ENCODE measurements at regions not wholly inside any gene's neighbourhood (a gene's known extent, or its start where the extent isn't known, plus 50 kb on each side); places are given as distances from the start of the nearest gene placed in this dataset.

- no peak overlapping the region for H2BK120ac ChIP-seq (ENCODE audit: low read depth, low read length)
- 71% methylated on average over 2 of the region's 2 CpGs for WGBS
- H3K27me3 ChIP-seq (ENCODE audit: control insufficient read depth in 1 of 2, insufficient read depth in 1 of 2, low read length in 2 of 2), result no peaks in the 10 kb centered on the region
- no peak overlapping the region for H2AK5ac ChIP-seq (ENCODE audit: low read length, severe bottlenecking)
- no peak overlapping the region for H4K91ac ChIP-seq (ENCODE audit: low read length)
- no peak overlapping the region for H3K27ac ChIP-seq (ENCODE audit: low read length, poor library complexity, severe bottlenecking)
- no peak overlapping the region for H3K4ac ChIP-seq (ENCODE audit: low read depth in 1 of 2, low read length in 2 of 2)
- H3K9ac ChIP-seq (ENCODE audit: low read length), result no peak overlapping the region
- no peak overlapping the region for H2BK5ac ChIP-seq (ENCODE audit: low read depth, low read length, poor library complexity, severe bottlenecking)
- no peaks in the 10 kb centered on the region for H3K36me3 ChIP-seq (ENCODE audit: control insufficient read depth in 1 of 2, insufficient read depth in 2 of 2, low read depth in 1 of 2, low read length in 2 of 2)
- no peak overlapping the region for H2BK15ac ChIP-seq (ENCODE audit: low read depth, poor library complexity, severe bottlenecking)
- H3K14ac ChIP-seq (ENCODE audit: low read length in 2 of 2), result no peak overlapping the region
- no peaks in the 10 kb centered on the region for H3K4me1 ChIP-seq (ENCODE audit: control insufficient read depth, insufficient read depth, low read depth, low read length)
- H3K9me3 ChIP-seq (ENCODE audit: control insufficient read depth, low read length), result peaks cover 3% of the 10 kb centered on the region
- H3K18ac ChIP-seq (ENCODE audit: low read depth in 1 of 2, low read length in 2 of 2), result no peak overlapping the region
- H3K79me1 ChIP-seq (replicated peaks; ENCODE audit: low read length, poor library complexity, severe bottlenecking), result no peaks in the 10 kb centered on the region
- no peak overlapping the region for H3K4me2 ChIP-seq (ENCODE audit: low read length, poor library complexity, severe bottlenecking)
- no peak overlapping the region for H3K4me3 ChIP-seq (ENCODE audit: insufficient read depth in 1 of 2, low read depth in 1 of 2, low read length in 2 of 2)
- peak; percentile 45 for DNase-seq
- no peak overlapping the region for H4K8ac ChIP-seq (ENCODE audit: low read length)
- no peak overlapping the region for H3K23ac ChIP-seq (ENCODE audit: low read length in 2 of 2)
- H2BK12ac ChIP-seq (ENCODE audit: low read length in 2 of 2), result no peak overlapping the region
- H2AFZ ChIP-seq (ENCODE audit: low read depth, low read length), result no peak overlapping the region
Measured at GRCh38 chr20:7673841-7674240, 266.4 kb downstream of the HAO1 start.

- Histone ChIP-seq H3K4me2 (ENCODE audit: low read length, poor library complexity, severe bottlenecking) (no peak overlapping the region), H2BK5ac (ENCODE audit: low read depth, low read length, poor library complexity, severe bottlenecking) (no peak overlapping the region), H4K91ac (ENCODE audit: low read length) (no peak overlapping the region), H2BK120ac (ENCODE audit: low read depth, low read length) (no peak overlapping the region), H3K18ac (ENCODE audit: low read depth in 1 of 2, low read length in 2 of 2) (no peak overlapping the region), H2AK5ac (ENCODE audit: low read length, severe bottlenecking) (no peak overlapping the region), H3K4ac (ENCODE audit: low read depth in 1 of 2, low read length in 2 of 2) (no peak overlapping the region), H3K14ac (ENCODE audit: low read length in 2 of 2) (no peak overlapping the region), H3K23ac (ENCODE audit: low read length in 2 of 2) (no peak overlapping the region), H4K8ac (ENCODE audit: low read length) (no peak overlapping the region), H3K9ac (ENCODE audit: low read length) (no peak overlapping the region), H3K36me3 (ENCODE audit: control insufficient read depth in 1 of 2, insufficient read depth in 2 of 2, low read depth in 1 of 2, low read length in 2 of 2) (no peaks in the 10 kb centered on the region), H2BK15ac (ENCODE audit: low read depth, poor library complexity, severe bottlenecking) (no peak overlapping the region), H3K4me1 (ENCODE audit: control insufficient read depth, insufficient read depth, low read depth, low read length) (no peaks in the 10 kb centered on the region), H3K27me3 (ENCODE audit: control insufficient read depth in 1 of 2, insufficient read depth in 1 of 2, low read length in 2 of 2) (no peaks in the 10 kb centered on the region), H2BK12ac (ENCODE audit: low read length in 2 of 2) (no peak overlapping the region), H3K4me3 (ENCODE audit: insufficient read depth in 1 of 2, low read depth in 1 of 2, low read length in 2 of 2) (no peak overlapping the region), H3K9me3 (ENCODE audit: control insufficient read depth, low read length) (no peaks in the 10 kb centered on the region), H3K27ac (ENCODE audit: low read length, poor library complexity, severe bottlenecking) (no peak overlapping the region), H2AFZ (ENCODE audit: low read depth, low read length) (no peak overlapping the region), H3K79me1 (replicated peaks; ENCODE audit: low read length, poor library complexity, severe bottlenecking) (no peaks in the 10 kb centered on the region)
- WGBS, result 80% methylated on average over 3 of the region's 3 CpGs
- DNase-seq, result no peak
Measured at GRCh38 chr20:7682916-7683315, 257.3 kb downstream of the HAO1 start.

- Histone ChIP-seq H3K4me1 (ENCODE audit: control insufficient read depth, insufficient read depth, low read depth, low read length) (no peaks in the 10 kb centered on the region), H2AK5ac (ENCODE audit: low read length, severe bottlenecking) (no peak overlapping the region), H3K4ac (ENCODE audit: low read depth in 1 of 2, low read length in 2 of 2) (no peak overlapping the region), H3K23ac (ENCODE audit: low read length in 2 of 2) (no peak overlapping the region), H4K91ac (ENCODE audit: low read length) (no peak overlapping the region), H3K36me3 (ENCODE audit: control insufficient read depth in 1 of 2, insufficient read depth in 2 of 2, low read depth in 1 of 2, low read length in 2 of 2) (no peaks in the 10 kb centered on the region), H3K14ac (ENCODE audit: low read length in 2 of 2) (no peak overlapping the region), H4K8ac (ENCODE audit: low read length) (no peak overlapping the region), H3K27me3 (ENCODE audit: control insufficient read depth in 1 of 2, insufficient read depth in 1 of 2, low read length in 2 of 2) (no peaks in the 10 kb centered on the region), H3K79me1 (replicated peaks; ENCODE audit: low read length, poor library complexity, severe bottlenecking) (no peaks in the 10 kb centered on the region), H2AFZ (ENCODE audit: low read depth, low read length) (no peak overlapping the region), H3K18ac (ENCODE audit: low read depth in 1 of 2, low read length in 2 of 2) (no peak overlapping the region), H2BK15ac (ENCODE audit: low read depth, poor library complexity, severe bottlenecking) (no peak overlapping the region), H3K27ac (ENCODE audit: low read length, poor library complexity, severe bottlenecking) (no peak overlapping the region), H2BK5ac (ENCODE audit: low read depth, low read length, poor library complexity, severe bottlenecking) (no peak overlapping the region), H2BK12ac (ENCODE audit: low read length in 2 of 2) (no peak overlapping the region), H3K9me3 (ENCODE audit: control insufficient read depth, low read length) (no peaks in the 10 kb centered on the region), H2BK120ac (ENCODE audit: low read depth, low read length) (no peak overlapping the region), H3K9ac (ENCODE audit: low read length) (no peak overlapping the region), H3K4me2 (ENCODE audit: low read length, poor library complexity, severe bottlenecking) (no peak overlapping the region), H3K4me3 (ENCODE audit: insufficient read depth in 1 of 2, low read depth in 1 of 2, low read length in 2 of 2) (no peak overlapping the region)
- DNase-seq, result no peak
Measured at GRCh38 chr20:7687065-7687464, 253.2 kb downstream of the HAO1 start.

- WGBS, result 84% methylated on average over 3 of the region's 3 CpGs
- no peak for DNase-seq
- Histone ChIP-seq H2AFZ (ENCODE audit: low read depth, low read length) (no peak overlapping the region), H3K9ac (ENCODE audit: low read length) (no peak overlapping the region), H2BK15ac (ENCODE audit: low read depth, poor library complexity, severe bottlenecking) (no peak overlapping the region), H4K91ac (ENCODE audit: low read length) (no peak overlapping the region), H3K9me3 (ENCODE audit: control insufficient read depth, low read length) (no peaks in the 10 kb centered on the region), H3K4ac (ENCODE audit: low read depth in 1 of 2, low read length in 2 of 2) (no peak overlapping the region), H2BK5ac (ENCODE audit: low read depth, low read length, poor library complexity, severe bottlenecking) (no peak overlapping the region), H3K27me3 (ENCODE audit: control insufficient read depth in 1 of 2, insufficient read depth in 1 of 2, low read length in 2 of 2) (no peaks in the 10 kb centered on the region), H2AK5ac (ENCODE audit: low read length, severe bottlenecking) (no peak overlapping the region), H2BK120ac (ENCODE audit: low read depth, low read length) (no peak overlapping the region), H3K4me1 (ENCODE audit: control insufficient read depth, insufficient read depth, low read depth, low read length) (no peaks in the 10 kb centered on the region), H3K4me3 (ENCODE audit: insufficient read depth in 1 of 2, low read depth in 1 of 2, low read length in 2 of 2) (no peak overlapping the region), H3K79me1 (replicated peaks; ENCODE audit: low read length, poor library complexity, severe bottlenecking) (no peaks in the 10 kb centered on the region), H3K4me2 (ENCODE audit: low read length, poor library complexity, severe bottlenecking) (no peak overlapping the region), H3K27ac (ENCODE audit: low read length, poor library complexity, severe bottlenecking) (no peak overlapping the region), H3K23ac (ENCODE audit: low read length in 2 of 2) (no peak overlapping the region), H2BK12ac (ENCODE audit: low read length in 2 of 2) (no peak overlapping the region), H3K14ac (ENCODE audit: low read length in 2 of 2) (peak overlapping the region in 1 of 2 experiments; percentile 48), H3K18ac (ENCODE audit: low read depth in 1 of 2, low read length in 2 of 2) (no peak overlapping the region), H3K36me3 (ENCODE audit: control insufficient read depth in 1 of 2, insufficient read depth in 2 of 2, low read depth in 1 of 2, low read length in 2 of 2) (no peaks in the 10 kb centered on the region), H4K8ac (ENCODE audit: low read length) (no peak overlapping the region)
Measured at GRCh38 chr20:7689151-7689550, 251.1 kb downstream of the HAO1 start.
